Testis (tissue), 2 donors: ENCODE measurements at regions not wholly inside any gene's neighbourhood (a gene's known extent, or its start where the extent isn't known, plus 50 kb on each side); places are given as distances from the start of the nearest gene placed in this dataset.

Experiments used
- DNase-seq: peaks from one replicate; pipeline ENCODE4 v3.0.0-alpha.2; 2019
- H3K27ac ChIP-seq, 2 donors: fragments of 200-600 bp; sonication (generic); one replicate each; pipeline ENCODE4 v1.5.1; 2019
- H3K27me3 ChIP-seq: fragments of 200-600 bp; sonication (generic); one replicate; pipeline ENCODE4 v1.5.1; 2019
- H3K36me3 ChIP-seq: fragments of 200-600 bp; sonication (generic); one replicate; pipeline ENCODE4 v1.5.1; 2017; ENCODE audit warnings: low read depth; ENCODE audit errors: missing control alignments
- H3K4me1 ChIP-seq: fragments of 200-600 bp; sonication (generic); one replicate; pipeline ENCODE4 v1.5.1; 2019
- H3K4me3 ChIP-seq, 2 donors: fragments of 200-600 bp; sonication (generic); one replicate each; pipeline ENCODE4 v1.5.1; 2017 to 2019
- H3K9me3 ChIP-seq: fragments of 200-600 bp; sonication (generic); one replicate; pipeline ENCODE4 v1.5.1; 2017
- POLR2A ChIP-seq: fragments of 450-650 bp; IDR thresholded peaks from one replicate; pipeline ENCODE4 v1.6.1; 2017; ENCODE audit warnings: antibody characterized with exemption, mild to moderate bottlenecking, moderate library complexity
- WGBS, 2 donors: methylation state at CpG; one replicate each; pipeline ENCODE4 v1.1.5; 2018; 5-methylcytosine and 5-hydroxymethylcytosine counted together
- intact Hi-C: fragments of 100-400 bp; cut with DNase I; formaldehyde crosslinking; loops from one replicate; pipeline ENCODE4 v1.15.1; 2023; ENCODE audit warnings: low total_unique reads
- TF ChIP-seq, protein P1 (sequence below), 3 experiments: fragments of 450-650 bp in 2 of 3; fragments of 200-600 bp in 1 of 3; sonication (generic) in 1 of 3; IDR thresholded peaks; one replicate each; pipeline ENCODE4 v1.5.1; 2016 to 2019; ENCODE audit warnings: antibody characterized with exemption in 3 of 3, mild to moderate bottlenecking in 2 of 3, moderate library complexity in 1 of 3

DNA sequence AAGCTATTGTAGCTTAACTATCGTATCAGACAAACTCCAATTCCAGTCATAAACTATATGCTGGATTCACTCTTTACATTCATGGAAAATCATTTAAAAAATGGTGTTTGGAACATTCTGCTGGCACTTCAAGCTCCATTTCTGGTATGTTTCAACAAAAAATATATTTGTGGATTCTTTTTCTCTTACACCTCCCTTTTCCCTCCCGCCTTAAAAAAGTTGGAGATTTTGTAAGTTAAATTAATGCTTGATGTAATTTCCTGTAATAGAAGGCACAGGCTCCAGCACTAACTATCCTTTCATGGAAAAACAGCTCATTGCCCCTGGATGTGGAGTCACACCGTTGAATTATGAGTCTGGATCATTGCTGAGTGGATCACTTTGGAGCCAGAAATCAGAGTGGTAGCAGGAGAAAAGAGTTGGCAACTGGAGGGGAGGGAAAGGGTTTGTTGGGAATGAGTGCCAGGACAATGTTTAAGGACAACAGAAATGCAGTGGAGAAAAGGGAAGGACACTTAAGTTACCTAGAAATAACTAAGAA lies 102.8 kb downstream of the ICOS start:
- intact Hi-C loops: no loop called here
- Histone ChIP-seq H3K4me3 (no peak overlapping the region), H3K4me1 (no peaks in the 10 kb centered on the region), H3K9me3 (no peaks in the 10 kb centered on the region), H3K27me3 (no peaks in the 10 kb centered on the region), H3K36me3 (no peaks in the 10 kb centered on the region), H3K27ac (no peak overlapping the region)
- no peak for TF ChIP-seq POLR2A
- TF ChIP-seq, protein P1, sequence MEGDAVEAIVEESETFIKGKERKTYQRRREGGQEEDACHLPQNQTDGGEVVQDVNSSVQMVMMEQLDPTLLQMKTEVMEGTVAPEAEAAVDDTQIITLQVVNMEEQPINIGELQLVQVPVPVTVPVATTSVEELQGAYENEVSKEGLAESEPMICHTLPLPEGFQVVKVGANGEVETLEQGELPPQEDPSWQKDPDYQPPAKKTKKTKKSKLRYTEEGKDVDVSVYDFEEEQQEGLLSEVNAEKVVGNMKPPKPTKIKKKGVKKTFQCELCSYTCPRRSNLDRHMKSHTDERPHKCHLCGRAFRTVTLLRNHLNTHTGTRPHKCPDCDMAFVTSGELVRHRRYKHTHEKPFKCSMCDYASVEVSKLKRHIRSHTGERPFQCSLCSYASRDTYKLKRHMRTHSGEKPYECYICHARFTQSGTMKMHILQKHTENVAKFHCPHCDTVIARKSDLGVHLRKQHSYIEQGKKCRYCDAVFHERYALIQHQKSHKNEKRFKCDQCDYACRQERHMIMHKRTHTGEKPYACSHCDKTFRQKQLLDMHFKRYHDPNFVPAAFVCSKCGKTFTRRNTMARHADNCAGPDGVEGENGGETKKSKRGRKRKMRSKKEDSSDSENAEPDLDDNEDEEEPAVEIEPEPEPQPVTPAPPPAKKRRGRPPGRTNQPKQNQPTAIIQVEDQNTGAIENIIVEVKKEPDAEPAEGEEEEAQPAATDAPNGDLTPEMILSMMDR (IDR thresholded peaks at IDR 0.05): no peak
- WGBS, 2 donors: 76% methylated on average over 3 of the region's 3 CpGs
- DNase-seq: no peak

DNA sequence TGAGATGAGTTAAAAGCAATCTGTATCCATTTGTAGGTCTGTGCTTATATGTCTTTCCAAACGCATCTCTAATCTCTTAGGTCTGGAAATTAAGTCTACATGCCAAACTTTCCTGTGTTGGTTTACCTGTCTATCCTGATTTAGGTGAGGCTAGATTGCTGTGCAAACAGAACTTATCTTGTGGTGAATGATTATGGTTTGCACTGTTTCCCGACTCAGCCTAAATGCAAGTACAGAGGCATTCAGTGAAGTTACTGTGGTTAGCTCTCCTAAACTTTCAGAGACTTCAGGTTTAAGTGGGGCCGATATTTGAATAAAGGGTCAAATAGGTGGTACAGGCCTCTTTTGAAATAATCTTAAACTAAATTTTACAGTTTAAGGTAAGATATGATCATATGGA lies 103.5 kb downstream of the ICOS start:
- intact Hi-C loops: no loop called here

DNA sequence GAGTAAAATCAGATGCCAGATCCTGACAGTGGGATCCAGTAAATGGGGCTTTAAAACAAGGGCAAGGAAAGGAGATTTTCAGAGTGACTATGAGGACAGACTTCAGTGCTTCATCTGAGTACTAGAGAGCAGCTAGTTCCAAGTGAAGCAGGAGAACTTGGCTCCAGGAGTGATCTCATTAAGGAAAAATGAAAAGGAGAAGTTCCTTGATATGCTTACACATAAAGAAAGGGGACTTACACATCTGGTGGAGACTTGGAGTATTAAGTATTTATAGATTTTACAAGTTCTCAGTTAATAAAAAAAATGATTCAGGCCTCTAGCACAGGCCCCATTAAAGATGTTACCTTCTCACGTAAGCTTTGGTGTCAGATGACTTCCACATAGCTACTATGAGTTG lies 105.8 kb downstream of the ICOS start:
- Histone ChIP-seq H3K36me3 (no peaks in the 10 kb centered on the region), H3K9me3 (no peaks in the 10 kb centered on the region), H3K4me1 (no peaks in the 10 kb centered on the region), H3K4me3 (no peak overlapping the region), H3K27ac (no peak overlapping the region), H3K27me3 (no peaks in the 10 kb centered on the region)
- TF ChIP-seq, protein P1 (IDR thresholded peaks at IDR 0.05): no peak
- TF ChIP-seq POLR2A: no peak
- intact Hi-C loops: no loop called here
- no peak for DNase-seq
- WGBS, 2 donors: 91 to 95% methylated on average over 1 of the region's 1 CpG

More for the DNA sequence above, 103.5 kb downstream of the ICOS start:
- Histone ChIP-seq H3K4me1 (no peaks in the 10 kb centered on the region), H3K4me3 (no peak overlapping the region), H3K27me3 (no peaks in the 10 kb centered on the region), H3K36me3 (no peaks in the 10 kb centered on the region), H3K27ac (no peak overlapping the region), H3K9me3 (no peaks in the 10 kb centered on the region)
- no peak for TF ChIP-seq POLR2A
- TF ChIP-seq, protein P1 (IDR thresholded peaks at IDR 0.05): no peak
- DNase-seq: no peak
- WGBS, 2 donors: 63 to 79% methylated on average over 3 of the region's 3 CpGs

DNA sequence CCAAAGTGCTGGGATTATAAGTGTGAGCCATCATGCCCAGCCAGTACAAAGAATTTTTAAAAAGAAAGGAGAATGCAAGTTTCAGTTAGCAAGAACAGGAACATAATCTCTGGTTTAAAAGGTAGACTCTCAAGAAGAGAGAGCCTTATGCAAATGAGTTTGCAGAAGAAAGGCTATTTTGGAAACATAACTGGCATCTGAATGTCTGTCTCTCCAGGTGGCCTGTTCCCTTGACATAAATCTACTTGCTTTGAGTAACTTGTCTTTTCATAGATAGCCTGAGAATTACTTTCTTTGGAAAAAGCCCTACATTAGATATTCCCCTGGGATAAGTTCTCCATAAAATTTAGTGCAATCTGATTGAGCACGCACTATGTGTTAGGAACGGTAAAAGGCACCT lies 109.6 kb downstream of the ICOS start:
- Histone ChIP-seq H3K36me3 (no peaks in the 10 kb centered on the region), H3K4me3 (no peak overlapping the region), H3K27me3 (no peaks in the 10 kb centered on the region), H3K9me3 (no peaks in the 10 kb centered on the region), H3K27ac (no peak overlapping the region), H3K4me1 (no peaks in the 10 kb centered on the region)
- TF ChIP-seq, protein P1 (IDR thresholded peaks at IDR 0.05): no peak
- no peak for TF ChIP-seq POLR2A
- WGBS, 2 donors: 86 to 93% methylated on average over 2 of the region's 2 CpGs
- intact Hi-C loops: no loop called here
- no peak for DNase-seq

DNA sequence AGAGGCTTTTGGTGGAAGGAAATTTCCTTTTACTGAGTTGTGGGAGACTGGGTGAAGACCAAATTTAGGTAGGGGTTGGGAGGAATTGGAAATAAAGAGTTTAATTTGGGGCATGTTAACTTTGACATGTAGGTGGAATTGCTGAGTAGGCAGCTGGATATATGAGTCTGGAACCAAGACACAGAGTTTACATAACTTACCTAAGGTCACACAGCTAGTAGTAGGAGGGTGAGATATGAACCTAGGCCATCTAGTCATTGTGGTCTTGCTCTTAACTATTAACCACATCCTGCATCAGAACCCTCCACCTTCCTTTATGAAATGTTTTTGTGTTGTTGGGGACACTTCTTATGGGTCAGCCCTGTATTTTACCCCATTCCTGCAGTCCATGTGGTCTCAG lies 113.1 kb downstream of the ICOS start:
- no peak overlapping the region for H3K4me3 ChIP-seq
- H3K9me3 ChIP-seq: no peaks in the 10 kb centered on the region
- DNase-seq: no peak
- no peaks in the 10 kb centered on the region for H3K4me1 ChIP-seq
- H3K27me3 ChIP-seq: no peaks in the 10 kb centered on the region
- no peak overlapping the region for H3K27ac ChIP-seq
- intact Hi-C loops: no loop called here
- TF ChIP-seq POLR2A: no peak
- TF ChIP-seq, protein P1 (IDR thresholded peaks at IDR 0.05): no peak
- no peaks in the 10 kb centered on the region for H3K36me3 ChIP-seq
